PC-9 (cell line): ENCODE measurements at regions not wholly inside any gene's neighbourhood (a gene's known extent, or its start where the extent isn't known, plus 50 kb on each side); places are given as distances from the start of the nearest gene placed in this dataset. TPM values are rescaled to one million over a fixed set of nuclear protein-coding genes. Genes with fewer than 3 reads are reported as not detected.

Source experiments
- BruUV-seq: library from RNA; stranded (reverse); fragments of 400-500 nt; replicated peaks from 2 replicates; lab custom pipeline; 2021; lab: Mats Ljungman, UMichigan
- CTCF ChIA-PET: fragments of 300-600 bp; sonication (Branson Sonifier 250); formaldehyde crosslinking; loops from one replicate; lab custom pipeline; 2022; ENCODE audit warnings: antibody characterized with exemption; lab: Charles Lee
- POLR2A ChIA-PET: fragments of 300-600 bp; sonication (Branson Sonifier 250); formaldehyde crosslinking; loops from one replicate; lab custom pipeline; 2022; ENCODE audit warnings: antibody characterized with exemption; ENCODE audit not compliant: unreplicated experiment; lab: Charles Lee
- DNase-seq, 2 experiments: peaks; one replicate each; pipeline versions ENCODE4 v3.0.0 to v3.0.0-alpha.2; 2015 to 2022; ENCODE audit warnings: mixed read lengths in 1 of 2
- H2AFZ ChIP-seq: fragments of 200-600 bp; sonication (generic); 2 replicates; pipeline ENCODE4 v1.8.1; 2017; ENCODE audit warnings: antibody characterized with exemption
- H3F3A ChIP-seq: fragments of 200-600 bp; sonication (generic); 2 replicates; pipeline ENCODE4 v1.8.1; 2017; ENCODE audit warnings: antibody characterized with exemption, mild to moderate bottlenecking, low read depth; ENCODE audit not compliant: insufficient read depth
- H3K27ac ChIP-seq: fragments of 200-600 bp; sonication (generic); 2 replicates; pipeline ENCODE4 v1.6.1; 2016; ENCODE audit warnings: mixed run types
- H3K27me3 ChIP-seq: fragments of 200-600 bp; sonication (generic); 2 replicates; pipeline ENCODE4 v1.6.1; 2016; ENCODE audit warnings: low read depth, mixed run types; ENCODE audit not compliant: insufficient read depth
- H3K36me3 ChIP-seq: fragments of 200-600 bp; sonication (generic); 2 replicates; pipeline ENCODE4 v1.6.1; 2016; ENCODE audit warnings: low read depth, mixed run types
- H3K4me1 ChIP-seq: fragments of 200-600 bp; sonication (generic); replicated peaks from 2 replicates; pipeline ENCODE4 v1.6.1; 2016; ENCODE audit warnings: mixed run types; ENCODE audit not compliant: insufficient read depth
- H3K4me2 ChIP-seq: fragments of 200-600 bp; sonication (generic); 2 replicates; pipeline ENCODE4 v1.6.1; 2017; ENCODE audit warnings: mixed run types
- H3K4me3 ChIP-seq: fragments of 200-600 bp; sonication (generic); 2 replicates; pipeline ENCODE4 v1.6.1; 2016; ENCODE audit warnings: mixed run types
- H3K79me2 ChIP-seq: fragments of 200-600 bp; sonication (generic); 2 replicates; pipeline ENCODE4 v1.6.1; 2017; ENCODE audit warnings: low read depth, mixed run types
- H3K9me2 ChIP-seq: fragments of 200-600 bp; sonication (generic); 2 replicates; pipeline ENCODE4 v1.8.1; 2017; ENCODE audit warnings: mild to moderate bottlenecking; ENCODE audit not compliant: insufficient read depth
- H3K9me3 ChIP-seq: fragments of 200-600 bp; sonication (generic); 2 replicates; pipeline ENCODE4 v1.8.1; 2016; ENCODE audit warnings: low read depth; ENCODE audit not compliant: insufficient read depth
- H4K20me1 ChIP-seq: fragments of 200-600 bp; sonication (generic); 2 replicates; pipeline ENCODE4 v1.8.1; 2017; ENCODE audit not compliant: insufficient read depth
- EZH2 ChIP-seq: fragments of 200-600 bp; sonication (generic); IDR thresholded peaks from 2 replicates; pipeline ENCODE4 v1.8.0; 2017; ENCODE audit warnings: antibody characterized with exemption, low read depth
- intact Hi-C: fragments of 100-400 bp; cut with micrococcal nuclease; formaldehyde crosslinking; loops from one replicate; pipeline ENCODE4 v1.10.0; 2022; ENCODE audit not compliant: unreplicated experiment
- microRNA-seq: library from miRNA; unstranded; fragments of <30 nt; microRNA quantifications from one replicate; pipeline ENCODE4 v1.2.0, GENCODE V29; 2021; ENCODE audit warnings: borderline number of aligned reads, borderline replicate concordance
- TF ChIP-seq, protein P1 (sequence below): fragments of 200-600 bp; sonication (generic); conservative IDR thresholded peaks from 2 replicates; pipeline ENCODE4 v1.6.1; 2017; ENCODE audit warnings: mixed run types, antibody characterized with exemption, mild to moderate bottlenecking, moderate library complexity

DNA sequence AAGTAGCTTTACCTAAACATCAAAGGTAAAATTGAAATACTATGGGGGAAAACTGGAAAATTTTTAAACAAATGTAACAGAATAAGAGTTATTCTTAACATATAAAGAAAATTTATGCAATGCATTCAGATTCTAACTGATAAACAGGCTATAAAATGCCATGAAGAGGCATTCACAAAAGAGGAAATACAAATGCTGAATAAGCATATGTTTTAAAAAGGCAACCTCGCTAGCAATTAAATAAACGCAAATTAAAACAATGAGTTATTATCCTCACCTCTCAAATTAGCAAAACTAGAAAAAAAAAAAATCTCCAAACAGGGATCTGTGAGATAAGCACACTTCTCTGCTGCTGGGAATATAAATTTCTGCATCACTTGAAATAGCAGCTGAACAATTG is 63.2 kb upstream of the BRINP1 start:
- no peaks in the 10 kb centered on the region for H3K36me3 ChIP-seq
- ChIA-PET CTCF (no interaction called here), POLR2A (no interaction called here)
- no peaks in the 10 kb centered on the region for H3K79me2 ChIP-seq
- H3K27ac ChIP-seq: no peak overlapping the region
- H3K9me2 ChIP-seq: no peaks in the 10 kb centered on the region
- no peaks in the 10 kb centered on the region for H4K20me1 ChIP-seq
- no peaks in the 10 kb centered on the region for H3K27me3 ChIP-seq
- no peak overlapping the region for H3K4me3 ChIP-seq
- H3K4me2 ChIP-seq: no peak overlapping the region
- TF ChIP-seq EZH2: no peak
- TF ChIP-seq, protein P1, sequence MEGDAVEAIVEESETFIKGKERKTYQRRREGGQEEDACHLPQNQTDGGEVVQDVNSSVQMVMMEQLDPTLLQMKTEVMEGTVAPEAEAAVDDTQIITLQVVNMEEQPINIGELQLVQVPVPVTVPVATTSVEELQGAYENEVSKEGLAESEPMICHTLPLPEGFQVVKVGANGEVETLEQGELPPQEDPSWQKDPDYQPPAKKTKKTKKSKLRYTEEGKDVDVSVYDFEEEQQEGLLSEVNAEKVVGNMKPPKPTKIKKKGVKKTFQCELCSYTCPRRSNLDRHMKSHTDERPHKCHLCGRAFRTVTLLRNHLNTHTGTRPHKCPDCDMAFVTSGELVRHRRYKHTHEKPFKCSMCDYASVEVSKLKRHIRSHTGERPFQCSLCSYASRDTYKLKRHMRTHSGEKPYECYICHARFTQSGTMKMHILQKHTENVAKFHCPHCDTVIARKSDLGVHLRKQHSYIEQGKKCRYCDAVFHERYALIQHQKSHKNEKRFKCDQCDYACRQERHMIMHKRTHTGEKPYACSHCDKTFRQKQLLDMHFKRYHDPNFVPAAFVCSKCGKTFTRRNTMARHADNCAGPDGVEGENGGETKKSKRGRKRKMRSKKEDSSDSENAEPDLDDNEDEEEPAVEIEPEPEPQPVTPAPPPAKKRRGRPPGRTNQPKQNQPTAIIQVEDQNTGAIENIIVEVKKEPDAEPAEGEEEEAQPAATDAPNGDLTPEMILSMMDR: no peak
- no peak overlapping the region for H2AFZ ChIP-seq
- intact Hi-C loops: no loop called here
- no peaks in the 10 kb centered on the region for H3K4me1 ChIP-seq
- DNase-seq: no peak
- H3F3A ChIP-seq: no peaks in the 10 kb centered on the region
- no peaks in the 10 kb centered on the region for H3K9me3 ChIP-seq
- no TSS peak for BruUV-seq

DNA sequence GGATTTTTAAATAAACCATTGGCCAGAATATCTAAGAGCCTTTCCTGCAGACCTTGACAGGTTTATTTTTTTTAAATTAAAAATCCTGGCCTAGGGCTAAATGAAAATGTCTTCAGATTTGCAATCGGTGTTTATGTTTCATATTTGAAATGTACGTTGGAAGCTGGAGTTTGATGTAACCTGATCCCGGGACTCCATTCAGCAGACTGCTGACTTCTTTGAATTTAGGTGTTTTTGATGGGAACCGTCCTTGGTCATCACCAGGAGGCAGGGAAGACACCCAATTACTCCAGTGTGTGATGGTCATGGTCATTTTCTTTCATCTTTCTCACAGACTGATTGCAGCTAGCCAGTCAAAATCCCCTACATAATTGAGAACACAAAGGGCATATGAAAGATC is 60.1 kb upstream of the BRINP1 start:
- H3K4me1 ChIP-seq: no peaks in the 10 kb centered on the region
- H3K9me2 ChIP-seq: no peaks in the 10 kb centered on the region; the same call in 1 of the 2 replicates
- no peak overlapping the region for H2AFZ ChIP-seq
- H3K4me2 ChIP-seq: no peak overlapping the region
- H3F3A ChIP-seq: no peaks in the 10 kb centered on the region
- intact Hi-C loops: no loop called here
- no peaks in the 10 kb centered on the region for H3K27me3 ChIP-seq
- no peaks in the 10 kb centered on the region for H3K36me3 ChIP-seq
- no peaks in the 10 kb centered on the region for H4K20me1 ChIP-seq
- no TSS peak for BruUV-seq
- TF ChIP-seq, protein P1: no peak
- no peak for TF ChIP-seq EZH2
- no peak overlapping the region for H3K27ac ChIP-seq
- no peaks in the 10 kb centered on the region for H3K79me2 ChIP-seq
- no peak for DNase-seq
- POLR2A ChIA-PET: no interaction called here
- H3K9me3 ChIP-seq: no peaks in the 10 kb centered on the region
- no peak overlapping the region for H3K4me3 ChIP-seq
- CTCF ChIA-PET: no interaction called here

DNA sequence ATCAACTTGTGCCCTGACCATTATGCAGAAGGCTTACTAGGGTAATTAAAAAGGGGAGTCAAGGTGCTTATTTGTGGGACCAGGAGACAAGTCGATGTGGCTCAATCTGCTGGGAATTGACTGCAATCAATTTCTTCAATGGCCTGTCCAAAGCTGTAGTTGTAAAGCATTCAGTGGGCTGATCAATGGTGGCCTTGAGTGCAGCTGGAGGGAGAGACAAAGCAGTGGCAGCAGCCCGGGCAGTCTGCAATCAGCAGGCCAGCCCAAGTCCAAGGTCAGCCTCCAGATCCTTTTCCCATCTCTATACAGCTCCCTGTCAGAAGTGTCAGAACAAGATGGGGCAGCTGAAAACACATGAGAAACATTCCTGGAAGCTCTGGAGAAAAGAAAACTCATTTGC is 51.0 kb upstream of the BRINP1 start:
- no peaks in the 10 kb centered on the region for H3K79me2 ChIP-seq
- no peaks in the 10 kb centered on the region for H3F3A ChIP-seq
- H4K20me1 ChIP-seq: no peaks in the 10 kb centered on the region
- no peaks in the 10 kb centered on the region; the same call in 1 of the 2 replicates for H3K9me2 ChIP-seq
- H3K9me3 ChIP-seq: no peaks in the 10 kb centered on the region
- intact Hi-C loops: no loop called here
- BruUV-seq: no TSS peak
- H3K4me2 ChIP-seq: no peak overlapping the region
- TF ChIP-seq, protein P1: no peak
- TF ChIP-seq EZH2: no peak
- no peak overlapping the region for H3K4me3 ChIP-seq
- H3K36me3 ChIP-seq: no peaks in the 10 kb centered on the region
- CTCF ChIA-PET: no interaction called here
- H2AFZ ChIP-seq: no peak overlapping the region
- no peaks in the 10 kb centered on the region for H3K4me1 ChIP-seq
- DNase-seq: no peak
- H3K27ac ChIP-seq: no peak overlapping the region
- no peaks in the 10 kb centered on the region for H3K27me3 ChIP-seq
- POLR2A ChIA-PET: no interaction called here

Small RNA genes lying in the stretch of these regions (microRNA-seq; reads per million reads assigned to microRNA genes)
- gene MIR147A: not detected
